HT1080 (cell line): ENCODE measurements at regions not wholly inside any gene's neighbourhood (a gene's known extent, or its start where the extent isn't known, plus 50 kb on each side); places are given as distances from the start of the nearest gene placed in this dataset.
"Not testable (repeated sequence)": the region's sequence is repeated elsewhere in the genome, so short reads cannot be mapped to it uniquely, and the experiment has no call there.

Experiments
- DNase-seq: peaks from one replicate; pipeline ENCODE4 v3.0.0-alpha.2; 2015; ENCODE audit warnings: low read depth

DNA sequence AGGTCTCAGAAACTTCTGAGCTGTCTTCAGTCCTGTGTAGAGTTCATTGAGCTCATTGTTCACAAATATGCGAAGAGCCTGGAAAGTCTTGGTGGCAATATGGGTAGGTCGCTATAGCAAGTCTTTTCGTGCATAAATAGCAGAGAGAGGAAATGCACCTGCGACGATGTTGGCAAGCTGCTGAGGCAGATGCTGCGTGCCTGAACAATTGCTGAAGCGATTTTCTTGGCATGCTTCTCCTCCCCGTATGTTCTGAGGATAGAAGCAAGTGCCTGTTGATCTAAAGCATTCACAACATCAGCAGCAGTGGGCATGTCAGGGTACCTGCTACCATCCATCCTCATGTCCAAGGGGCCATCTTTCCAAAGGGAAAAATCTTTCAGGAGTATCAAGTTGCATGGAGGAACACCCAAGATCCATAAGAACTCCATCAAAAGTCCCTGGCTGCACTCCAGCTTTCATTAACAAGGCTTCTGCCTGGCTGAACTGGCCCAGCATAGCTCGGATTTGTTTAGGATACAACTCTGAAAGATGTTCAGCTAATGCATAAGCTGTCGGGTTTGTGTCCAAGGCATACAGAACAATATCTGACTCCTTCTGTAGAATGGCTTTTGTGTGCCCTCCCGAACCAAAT is 133.1 kb upstream of the LRIG3 start:
- DNase-seq = not testable (repeated sequence)

DNA sequence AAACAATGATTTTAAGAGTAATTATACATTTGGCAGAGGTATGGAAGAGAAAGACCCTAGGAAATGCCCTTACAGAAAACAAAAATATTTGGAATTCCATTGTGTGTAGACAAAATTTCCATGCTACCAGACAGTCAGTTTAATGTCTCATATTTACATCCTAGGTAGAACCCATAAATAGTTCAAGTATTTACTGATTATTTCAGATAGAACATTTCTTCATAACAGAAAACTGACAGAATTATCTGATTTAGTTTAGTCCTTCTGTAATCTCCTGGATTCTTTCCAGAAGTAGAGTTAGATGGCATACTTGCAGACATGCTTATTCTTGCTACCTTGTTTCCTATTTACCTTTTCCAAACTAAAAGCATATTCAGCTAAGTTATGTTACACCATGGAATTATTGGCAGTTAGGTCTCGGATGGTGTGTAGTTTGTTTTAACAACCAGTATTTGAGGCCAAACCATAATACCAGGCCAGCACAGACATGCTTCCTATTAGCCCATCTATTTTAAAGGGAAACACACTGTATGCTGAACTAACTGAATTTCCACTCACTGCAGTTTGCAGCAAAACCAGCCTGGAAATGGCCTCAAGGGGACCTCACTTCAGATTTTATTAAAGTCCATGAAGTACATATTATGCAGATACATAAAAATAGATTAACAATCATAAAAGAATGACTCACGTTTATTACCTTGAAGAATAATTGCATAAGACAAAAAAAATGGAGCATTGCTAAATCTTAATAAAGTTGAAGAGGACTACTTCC is 126.6 kb upstream of the LRIG3 start:
- DNase-seq = no peak

DNA sequence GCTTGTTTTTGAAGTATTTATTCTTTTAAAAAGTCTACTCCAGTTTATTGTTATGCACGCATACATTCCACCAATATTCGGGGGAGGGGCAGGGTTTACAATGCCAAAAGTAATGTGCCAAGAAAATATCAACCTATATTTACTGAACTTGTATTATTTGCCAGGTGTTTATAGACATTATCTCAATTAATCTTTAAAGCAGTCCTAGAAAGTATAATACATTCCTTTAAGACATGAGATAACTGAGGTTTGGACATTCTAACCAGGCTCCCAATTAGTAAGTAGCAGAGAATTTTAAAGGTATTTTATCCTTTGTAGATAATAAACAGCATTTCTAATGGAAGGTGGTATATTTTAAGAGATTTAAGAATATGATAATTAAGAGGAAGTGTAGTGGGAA is 124.5 kb upstream of the LRIG3 start:
- DNase-seq = no peak

DNA sequence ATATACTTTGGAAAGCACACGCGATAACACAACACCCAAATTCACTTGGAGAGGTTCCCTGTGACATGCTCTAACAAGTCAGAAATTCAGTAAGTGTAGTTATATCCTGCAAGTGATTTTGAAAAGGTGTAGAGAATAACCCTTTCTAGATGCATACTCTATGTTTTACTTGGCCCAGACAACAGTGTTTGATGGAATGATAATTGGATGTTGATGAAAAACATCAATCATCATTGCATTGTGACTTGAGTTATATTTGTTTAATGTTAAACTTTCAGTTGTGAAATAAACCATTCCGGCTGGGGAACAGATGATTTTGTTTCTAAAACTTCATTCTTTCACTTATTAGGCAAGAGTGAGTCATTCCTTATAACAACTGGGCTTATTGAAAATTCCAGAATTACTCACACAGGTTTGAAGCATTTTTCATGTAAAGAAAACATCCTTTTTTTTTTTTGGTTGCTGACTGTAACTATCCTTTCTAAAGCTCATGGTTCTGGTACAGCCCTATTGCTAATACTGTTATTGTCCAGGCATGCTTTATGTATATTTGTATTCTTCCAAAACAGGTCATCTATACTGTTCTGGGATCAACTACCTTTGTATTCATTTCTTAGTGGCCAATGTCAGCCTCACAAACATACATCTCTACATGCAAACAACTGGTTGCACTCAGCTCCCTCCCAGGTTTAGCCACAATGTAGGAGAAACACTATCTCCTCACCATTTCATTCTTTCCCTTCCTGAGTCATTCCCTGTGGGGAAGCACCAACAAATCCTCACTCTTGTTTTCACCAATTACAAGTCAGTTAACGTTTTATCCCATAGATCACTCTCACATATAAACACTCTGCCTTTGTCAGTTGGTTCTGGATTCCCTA is 121.2 kb upstream of the LRIG3 start:
- DNase-seq = peak; percentile 87

DNA sequence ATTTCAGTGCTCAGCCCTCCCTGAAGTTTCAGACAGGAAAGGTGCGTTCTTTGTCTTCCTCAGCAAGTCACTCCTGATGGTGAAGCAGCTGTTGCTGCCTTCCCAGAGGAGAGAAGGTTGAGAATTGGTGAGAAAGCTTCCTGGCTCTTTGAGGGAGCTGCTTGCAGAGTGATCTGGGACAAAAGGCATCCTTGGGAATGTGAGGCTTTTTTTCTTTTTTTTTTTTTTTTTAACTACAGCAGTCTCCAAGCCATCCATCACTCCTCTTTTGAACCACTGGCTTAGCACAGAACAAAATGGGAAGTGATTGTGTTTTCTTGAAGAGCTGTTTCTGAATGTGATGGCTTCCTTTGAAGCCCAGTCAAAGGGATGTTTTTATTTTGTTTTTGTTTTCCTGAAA is 120.4 kb upstream of the LRIG3 start:
- peak; percentile 76 for DNase-seq

DNA sequence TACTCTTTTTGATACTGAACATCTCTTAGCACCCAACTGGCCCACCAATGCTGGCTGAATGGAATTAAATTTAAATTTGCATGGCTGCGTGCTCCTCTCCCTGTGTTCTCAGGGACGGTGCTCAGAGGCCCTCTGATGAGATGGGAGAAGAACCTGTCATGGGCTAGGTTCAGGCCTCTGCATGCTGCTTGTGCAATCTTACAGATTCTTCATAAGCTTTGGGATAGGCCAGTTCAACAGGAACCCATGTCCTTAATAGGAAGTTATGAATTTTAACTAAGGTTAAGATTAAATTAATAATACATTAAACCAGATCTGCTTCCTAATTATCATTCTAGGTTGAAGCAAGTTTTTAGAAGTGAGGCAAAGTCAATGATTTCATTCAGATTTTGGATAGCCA is 119.7 kb upstream of the LRIG3 start:
- DNase-seq = no peak

DNA sequence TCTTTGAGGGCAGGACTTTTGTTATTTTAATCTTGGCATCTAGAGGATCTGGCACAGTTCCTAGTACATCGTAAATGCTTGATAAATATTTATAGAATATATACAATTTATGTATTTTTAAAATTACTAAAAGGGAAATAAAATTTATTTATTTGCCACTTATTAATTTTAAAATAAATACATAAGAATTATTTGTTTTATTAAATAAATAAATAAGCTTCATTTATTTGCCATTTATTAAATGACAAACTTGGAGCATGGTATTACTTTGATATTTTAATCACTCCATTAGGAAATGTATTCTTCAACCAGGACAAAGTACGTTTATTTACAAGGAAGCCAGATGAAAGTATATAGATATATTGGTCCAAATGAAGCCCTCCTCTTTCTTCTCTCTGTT is 118.7 kb upstream of the LRIG3 start:
- no peak for DNase-seq

DNA sequence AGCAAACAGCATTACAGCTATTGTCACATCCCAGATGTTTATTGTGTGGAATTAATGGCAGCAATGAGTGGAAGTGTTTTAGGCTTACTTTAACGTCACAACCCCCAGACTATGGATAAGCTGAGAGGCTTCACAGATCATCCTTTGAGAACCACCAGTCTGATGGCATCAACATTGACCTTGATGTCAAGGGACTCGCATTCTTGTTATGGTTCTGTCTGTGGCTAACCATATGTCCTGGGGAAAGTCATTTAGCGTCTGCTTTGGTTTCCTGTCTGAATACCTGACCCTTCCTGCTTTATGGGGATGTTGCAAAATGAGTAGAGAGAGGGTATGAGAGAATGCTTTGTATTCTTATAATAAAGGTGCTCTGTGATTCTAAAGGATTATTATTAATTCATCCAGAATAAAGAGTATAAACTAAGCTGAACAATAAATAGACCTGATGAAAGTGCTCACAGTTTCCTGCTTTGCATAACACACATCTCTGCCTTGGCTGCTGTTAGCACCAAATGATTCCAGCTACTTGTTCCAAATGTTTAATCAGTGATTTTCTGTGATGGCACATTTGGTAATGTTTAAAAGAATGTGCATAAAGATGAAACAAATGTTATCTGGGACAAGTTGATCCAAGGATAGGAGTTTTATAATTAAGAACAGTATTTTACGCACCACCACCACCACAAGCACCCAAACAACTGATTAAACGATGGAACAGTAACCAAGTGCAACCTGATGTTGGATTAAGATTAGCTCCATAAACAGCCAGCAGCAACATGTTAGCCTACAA is 116.9 kb upstream of the LRIG3 start:
- DNase-seq = peak; percentile 74

DNA sequence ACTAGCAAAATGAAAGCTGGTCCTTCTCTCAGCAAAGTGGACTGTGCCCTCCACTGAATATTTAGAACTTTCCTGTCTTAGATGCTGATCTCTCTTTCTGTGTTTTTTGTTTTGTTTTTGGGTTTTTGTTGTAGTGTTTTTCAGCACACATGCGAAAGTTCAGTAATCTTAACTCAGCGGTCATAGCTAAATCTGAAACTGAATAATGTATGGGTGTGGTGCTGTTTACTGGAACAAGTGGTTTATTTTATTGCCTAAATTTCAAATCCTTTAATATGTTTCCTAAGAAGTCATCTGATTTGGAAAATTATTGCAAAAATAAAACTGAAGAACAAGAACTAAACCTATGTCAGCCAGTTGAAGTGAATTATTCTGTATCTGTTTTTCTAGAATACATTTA is 116.0 kb upstream of the LRIG3 start:
- DNase-seq = no peak

DNA sequence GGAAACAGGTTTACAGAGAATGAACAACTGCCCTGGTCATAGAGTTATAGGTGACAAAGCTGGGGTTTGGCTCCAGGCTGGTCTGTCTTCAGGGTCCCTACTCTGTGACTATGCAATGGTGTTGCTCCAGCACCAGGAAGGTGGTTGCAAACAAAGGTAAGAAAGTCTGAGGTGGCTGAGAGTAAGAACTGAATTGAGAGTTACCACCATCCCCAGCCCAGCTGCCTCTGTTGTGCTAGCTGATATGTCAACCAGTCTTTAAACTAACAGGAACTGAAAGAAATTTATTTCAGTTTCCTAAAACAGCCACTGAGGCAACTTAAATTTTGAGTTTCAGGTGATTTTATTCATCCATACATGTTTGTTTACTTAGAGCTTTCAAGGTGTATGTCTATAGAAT is 111.0 kb upstream of the LRIG3 start:
- no peak for DNase-seq

DNA sequence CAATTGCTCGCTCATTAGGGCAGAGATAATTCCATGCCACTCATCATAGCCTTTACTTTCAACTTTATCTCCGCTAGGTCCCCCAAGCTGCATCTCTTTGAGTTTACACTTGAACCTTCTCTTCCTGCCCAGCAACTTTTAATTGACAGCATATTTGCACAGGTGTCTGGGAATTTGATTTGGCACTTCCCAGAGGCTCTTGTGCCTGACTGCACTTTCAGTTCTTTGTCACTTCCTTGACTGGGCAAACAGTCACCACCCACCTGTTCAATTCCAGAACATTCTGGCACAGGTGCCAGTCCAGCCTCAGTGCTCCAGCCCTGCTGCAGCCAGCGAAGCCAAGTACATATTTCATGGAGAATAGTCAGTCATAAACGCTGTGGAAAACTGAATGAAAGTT is 110.1 kb upstream of the LRIG3 start:
- no peak for DNase-seq

DNA sequence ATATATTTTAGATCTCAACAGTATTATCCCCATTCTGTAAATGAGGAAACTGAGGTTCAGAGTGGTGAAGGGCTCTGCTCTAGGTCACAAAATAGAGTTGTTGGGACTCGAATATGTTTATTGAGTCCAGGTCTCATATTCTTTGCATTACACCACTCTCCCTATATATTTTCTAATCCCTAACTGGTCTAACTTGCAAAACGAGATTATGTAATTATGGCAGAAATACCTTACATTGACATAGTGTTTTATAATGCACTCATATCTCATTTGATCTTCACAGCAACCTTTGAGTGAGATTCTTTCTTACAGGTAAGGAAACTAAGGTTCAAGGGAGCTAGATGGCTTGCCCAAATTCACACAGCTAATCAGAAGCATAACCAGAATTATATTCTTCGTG is 106.9 kb upstream of the LRIG3 start:
- no peak for DNase-seq

DNA sequence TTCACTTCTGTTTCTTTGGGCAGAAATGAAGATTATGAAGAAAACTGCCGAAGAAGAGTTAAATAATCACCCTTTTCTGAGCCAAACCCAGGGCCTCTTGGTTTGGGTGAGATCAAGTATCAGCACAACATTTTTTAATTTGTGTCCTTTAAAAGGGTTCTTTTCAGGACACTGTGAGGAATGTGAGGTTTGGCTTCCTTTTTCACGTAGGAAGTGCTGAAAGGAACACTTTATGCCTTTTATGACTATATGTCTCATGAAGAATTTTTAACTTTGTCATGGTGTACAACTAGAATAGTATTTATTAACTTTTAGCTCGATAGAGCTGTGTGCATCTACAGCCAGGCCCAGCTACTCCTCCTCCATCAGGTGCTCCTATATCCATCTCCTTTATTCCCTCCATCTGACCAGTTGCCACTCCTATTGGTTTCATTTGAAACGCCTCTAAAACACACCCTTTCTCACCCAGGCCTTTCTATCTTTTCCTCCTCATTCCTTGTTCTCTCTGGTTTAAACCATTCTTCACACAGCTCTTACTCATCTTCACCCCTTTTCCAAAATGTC is 103.6 kb upstream of the LRIG3 start:
- no peak for DNase-seq

DNA sequence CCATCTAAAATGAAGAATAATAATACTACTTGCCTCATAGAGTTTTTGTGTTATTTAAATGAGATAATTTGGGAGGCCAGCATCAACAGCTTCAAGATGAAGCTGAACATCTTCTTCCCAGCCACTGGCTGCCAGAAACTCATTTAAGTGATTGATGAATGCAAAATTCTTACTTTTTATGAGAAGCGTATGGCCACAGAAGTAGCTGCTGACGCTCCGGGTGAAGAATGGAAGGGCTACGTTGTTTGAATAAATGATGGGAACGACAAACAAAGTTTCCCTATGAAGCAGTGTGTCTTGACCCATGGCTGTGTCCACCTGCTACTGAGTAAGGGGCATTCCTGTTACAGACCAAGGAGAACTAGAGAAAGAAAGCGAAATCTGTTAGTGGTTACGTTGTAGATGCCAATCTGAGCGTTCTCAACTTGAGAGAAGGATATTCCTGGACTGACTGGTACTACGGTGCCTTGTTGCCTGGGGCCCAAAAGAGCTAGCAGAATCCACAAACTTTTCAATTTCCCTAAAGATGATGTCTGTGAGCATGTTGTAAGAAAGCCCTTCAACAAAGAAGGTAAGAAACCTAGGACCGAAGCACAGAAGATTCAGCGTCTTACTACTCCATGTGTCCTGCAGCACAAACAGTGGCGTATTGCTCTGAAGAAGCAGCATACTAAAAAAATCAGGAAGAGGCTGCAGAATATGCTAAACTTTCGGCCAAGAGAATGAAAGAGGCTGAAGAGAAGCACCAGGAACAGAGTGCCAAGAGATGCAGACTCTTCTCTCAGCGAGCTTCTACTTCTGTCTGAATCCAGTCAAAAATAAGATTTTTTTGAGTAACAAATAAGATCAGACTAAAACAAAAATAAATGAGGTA is 100.0 kb upstream of the LRIG3 start:
- DNase-seq = no peak

DNA sequence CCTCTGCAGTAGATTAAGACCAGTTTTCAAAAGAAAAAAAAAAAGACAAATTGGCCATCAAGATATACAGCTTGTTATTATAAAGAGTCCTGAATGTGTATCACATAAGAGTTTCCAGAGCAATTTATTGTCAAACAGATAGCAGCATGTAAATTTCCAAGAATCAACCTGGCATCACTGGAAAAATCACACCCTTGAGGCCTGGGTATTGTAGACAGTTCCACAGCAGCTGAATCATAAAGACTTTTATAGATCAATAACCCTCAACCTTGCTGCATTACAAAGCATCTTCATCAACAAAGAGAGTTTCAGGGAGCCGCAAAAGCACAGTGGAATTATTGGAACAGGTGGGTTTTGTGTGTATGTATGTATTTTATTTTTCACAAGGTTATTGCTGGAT is 94.6 kb upstream of the LRIG3 start:
- DNase-seq = no peak

DNA sequence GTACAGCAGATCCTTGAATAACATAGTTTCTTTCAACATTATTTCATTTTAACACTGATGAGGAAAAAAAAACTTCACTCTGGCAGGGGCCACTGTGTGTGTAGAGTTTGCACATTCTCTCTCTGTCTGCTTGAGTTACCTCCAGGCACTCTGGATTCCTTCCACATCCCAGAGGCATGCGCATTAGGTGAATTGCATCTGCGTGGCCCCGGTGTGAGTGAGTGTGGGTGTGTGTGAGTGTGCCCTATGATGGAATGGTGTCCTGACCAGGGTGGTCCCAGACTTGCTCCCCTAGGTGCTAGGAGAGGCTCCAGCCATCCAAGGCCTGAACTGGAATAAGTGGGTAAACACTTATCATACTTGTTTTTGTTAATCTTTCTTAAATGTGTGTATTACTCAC is 90.6 kb upstream of the LRIG3 start:
- no peak for DNase-seq

DNA sequence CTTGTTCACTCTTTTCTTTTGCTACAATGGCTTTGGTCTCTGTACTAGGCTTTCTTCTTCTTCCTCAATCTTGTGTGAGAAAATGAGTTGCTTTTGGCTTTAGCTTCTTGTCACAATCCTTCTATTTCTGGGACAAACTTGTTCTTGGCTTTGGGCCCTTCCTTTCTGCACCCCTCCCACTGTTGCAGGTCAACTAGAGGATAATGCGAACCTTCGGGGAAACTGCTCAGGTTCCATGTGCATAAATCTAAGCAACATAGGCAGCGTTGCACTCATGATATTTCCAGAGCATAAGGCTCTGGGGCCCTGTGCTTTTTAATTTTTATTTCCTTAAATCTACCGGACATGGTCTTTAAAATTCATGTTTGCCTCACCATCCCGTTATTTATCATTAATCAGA is 89.8 kb upstream of the LRIG3 start:
- no peak for DNase-seq

DNA sequence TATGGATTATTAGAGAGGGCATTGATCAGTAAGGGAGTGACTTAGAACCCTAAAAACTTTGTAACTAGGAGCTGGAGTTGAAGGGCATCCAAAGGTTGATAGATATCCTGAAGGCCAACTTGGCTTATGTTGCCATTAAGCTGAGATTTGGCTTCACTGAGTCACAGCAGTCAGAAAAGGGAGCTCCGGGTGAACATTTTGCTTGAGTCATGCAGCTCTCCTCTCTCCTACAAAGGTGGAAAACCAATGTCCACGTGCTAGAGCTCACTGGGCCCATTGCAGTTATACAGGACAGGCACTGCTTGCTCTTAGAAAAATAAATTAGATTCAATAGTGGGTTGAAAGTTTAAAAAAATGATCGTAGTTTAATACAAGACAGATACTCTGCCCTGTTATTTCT is 87.3 kb upstream of the LRIG3 start:
- DNase-seq = no peak

DNA sequence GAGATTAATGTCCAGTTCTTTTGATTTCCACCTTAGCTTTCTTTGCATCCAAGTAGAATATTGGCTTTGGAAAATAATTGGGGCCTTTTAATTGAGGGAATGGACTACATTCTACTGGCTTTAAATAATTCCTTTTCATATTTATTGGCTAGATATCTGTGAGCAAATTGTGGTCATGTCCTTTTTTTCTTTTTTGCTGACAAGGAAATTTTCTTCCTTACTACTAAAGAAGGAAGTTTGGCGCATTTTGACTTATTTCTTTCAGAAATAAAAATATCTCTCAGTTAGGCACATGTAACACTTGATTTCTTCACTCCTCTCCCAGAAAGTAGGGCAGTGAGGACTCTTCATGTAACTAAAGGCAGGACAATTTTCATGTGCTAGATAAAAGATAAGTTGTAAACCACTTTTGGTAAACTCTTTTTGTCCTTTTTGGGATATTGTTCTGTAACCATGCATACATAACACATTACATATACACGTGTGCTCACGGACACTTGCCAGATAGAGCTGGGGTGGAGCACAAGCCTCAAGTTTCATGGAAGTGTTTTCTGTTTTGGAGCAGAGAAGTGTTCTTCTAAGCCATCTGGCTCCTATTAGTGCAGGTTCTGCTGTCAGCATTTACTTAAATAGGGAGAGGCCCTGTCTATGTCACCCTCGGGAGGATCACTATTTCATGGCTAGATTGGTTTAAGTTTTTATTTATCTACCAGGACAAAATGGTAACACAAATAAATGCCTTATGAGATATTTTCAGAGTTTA is 85.1 kb upstream of the LRIG3 start:
- no peak for DNase-seq
